ENCODE measurements at regions not wholly inside any gene's neighbourhood (a gene's known extent, or its start where the extent isn't known, plus 50 kb on each side); places are given as distances from the start of the nearest gene placed in this dataset.

- H4K8ac ChIP-seq (replicated peaks; ENCODE audit: insufficient read length, low read depth, low read length) = no peak overlapping the region
- H4K91ac ChIP-seq (ENCODE audit: insufficient read length, low read depth, low read length) = no peak overlapping the region
- no peak overlapping the region for H3K4me2 ChIP-seq (ENCODE audit: insufficient read depth, insufficient read length, low read length)
- H3T11ph ChIP-seq (ENCODE audit: low read length) = no peak overlapping the region
- no peaks in the 10 kb centered on the region for H3K23me2 ChIP-seq (ENCODE audit: insufficient read length, low read depth, low read length, poor library complexity, severe bottlenecking)
- H3K4ac ChIP-seq (ENCODE audit: low read depth, low read length) = no peak overlapping the region
- WGBS (ENCODE audit: extremely low coverage, insufficient read length, low lambda C conversion rate) = no CpG with 5 or more reads among the region's 1 CpG
- no peaks in the 10 kb centered on the region for H3K79me1 ChIP-seq (ENCODE audit: insufficient read depth, low read depth, low read length, poor library complexity, severe bottlenecking)
- Mint-ChIP-seq H3K27ac (no peak overlapping the region), H3K4me1 (no peaks in the 10 kb centered on the region), H3K4me3 (no peak overlapping the region), H3K27me3 (ENCODE audit: low read depth) (no peaks in the 10 kb centered on the region), H3K9me3 (peaks cover 68 to 74% of the 10 kb centered on the region in 2 experiments), H3K36me3 (ENCODE audit: insufficient read depth in 1 of 3, low read depth in 3 of 3) (peaks cover 5 to 9% (median 6%) of the 10 kb centered on the region in 3 experiments; a peak in 5 of 7 replicates)
- H3K27me3 ChIP-seq (ENCODE audit: insufficient read depth, low read length) = no peaks in the 10 kb centered on the region
- no peak overlapping the region for H2BK20ac ChIP-seq (ENCODE audit: low read depth, low read length, poor library complexity, severe bottlenecking)
- H3K23ac ChIP-seq (ENCODE audit: insufficient read length, low read depth, low read length) = no peak overlapping the region
- no peak overlapping the region for H3K56ac ChIP-seq (ENCODE audit: insufficient read length, low read depth, low read length)
- no peak overlapping the region for H2AFZ ChIP-seq (ENCODE audit: low read length)
- no peak overlapping the region for H2AK5ac ChIP-seq (ENCODE audit: insufficient read length, low read length)
- H2BK12ac ChIP-seq (ENCODE audit: insufficient read length, low read depth, low read length) = no peak overlapping the region
- TF ChIP-seq CTCF (conservative IDR thresholded peaks at IDR 0.05) = no peak
- H3K18ac ChIP-seq (ENCODE audit: insufficient read length, low read depth, low read length) = no peak overlapping the region
- no peak for DNase-seq
- no peak overlapping the region for H3K9ac ChIP-seq (ENCODE audit: extremely low read depth, insufficient read length, low read length)
- H3K14ac ChIP-seq (ENCODE audit: insufficient read depth, low read length) = no peak overlapping the region
- H2BK15ac ChIP-seq (ENCODE audit: low read depth, low read length) = no peak overlapping the region
- H3K27ac ChIP-seq (ENCODE audit: insufficient read length, low read depth, low read length) = no peak overlapping the region
- no peaks in the 10 kb centered on the region for H3K79me2 ChIP-seq (ENCODE audit: insufficient read depth, low read length)
- H4K20me1 ChIP-seq (ENCODE audit: control insufficient read depth, insufficient read depth, insufficient read length) = no peaks in the 10 kb centered on the region
- peaks cover 14% of the 10 kb centered on the region for H3K9me3 ChIP-seq (ENCODE audit: control insufficient read depth, low read depth, low read length)
- H3K4me1 ChIP-seq (ENCODE audit: insufficient read depth, low read length) = no peaks in the 10 kb centered on the region
- H4K5ac ChIP-seq (ENCODE audit: insufficient read length, low read depth, low read length) = no peak overlapping the region
- H2BK120ac ChIP-seq (ENCODE audit: low read depth, low read length, poor library complexity, severe bottlenecking) = no peak overlapping the region
- H2BK5ac ChIP-seq (ENCODE audit: insufficient read length, low read length) = no peak overlapping the region
Measured at GRCh38 chrX:13464599-13465275, 104.7 kb upstream of the EGFL6 start.

All from H9 (cell line).